RWPE2 (cell line): ENCODE measurements at regions not wholly inside any gene's neighbourhood (a gene's known extent, or its start where the extent isn't known, plus 50 kb on each side); places are given as distances from the start of the nearest gene placed in this dataset.

Experiments used
- ATAC-seq: fragments of 200-7000 bp; cut with Tn5 transposase; 3 replicates; pipeline ENCODE4 v1.9.1; 2021; ENCODE audit warnings: low read depth
- DNase-seq: peaks from one replicate; pipeline ENCODE4 v3.0.0-alpha.2; 2020; ENCODE audit warnings: low spot score
- H3K27ac ChIP-seq: fragments of 450-650 bp; 2 replicates; pipeline ENCODE4 v1.5.1; 2017; ENCODE audit warnings: mild to moderate bottlenecking; ENCODE audit not compliant: poor library complexity, severe bottlenecking
- H3K27me3 ChIP-seq: fragments of 250-450 bp; sonication (Bioruptor Pico); 2 replicates; pipeline ENCODE4 v1.5.1; 2021; ENCODE audit warnings: mild to moderate bottlenecking, moderate library complexity; ENCODE audit not compliant: insufficient read depth, poor library complexity, severe bottlenecking
- H3K36me3 ChIP-seq: fragments of 250-450 bp; sonication (Bioruptor Pico); 2 replicates; pipeline ENCODE4 v1.5.1; 2020; ENCODE audit warnings: low read depth, mild to moderate bottlenecking, moderate library complexity
- H3K4me1 ChIP-seq: fragments of 250-450 bp; sonication (Bioruptor Pico); 2 replicates; pipeline ENCODE4 v1.5.1; 2021; ENCODE audit warnings: mild to moderate bottlenecking, moderate library complexity; ENCODE audit not compliant: insufficient read depth, poor library complexity, severe bottlenecking
- H3K4me3 ChIP-seq: fragments of 250-450 bp; sonication (Bioruptor Pico); 2 replicates; pipeline ENCODE4 v1.5.1; 2021; ENCODE audit warnings: mild to moderate bottlenecking, moderate library complexity; ENCODE audit not compliant: severe bottlenecking
- H3K9me3 ChIP-seq: fragments of 250-450 bp; sonication (Bioruptor Pico); 2 replicates; pipeline ENCODE4 v1.5.1; 2021; ENCODE audit warnings: mild to moderate bottlenecking, moderate library complexity; ENCODE audit not compliant: severe bottlenecking
- CTCF ChIP-seq: fragments of 450-650 bp; IDR thresholded peaks from one replicate; pipeline ENCODE4 v1.5.1; 2017; ENCODE audit warnings: mild to moderate bottlenecking, moderate library complexity; ENCODE audit not compliant: poor library complexity, severe bottlenecking

DNA sequence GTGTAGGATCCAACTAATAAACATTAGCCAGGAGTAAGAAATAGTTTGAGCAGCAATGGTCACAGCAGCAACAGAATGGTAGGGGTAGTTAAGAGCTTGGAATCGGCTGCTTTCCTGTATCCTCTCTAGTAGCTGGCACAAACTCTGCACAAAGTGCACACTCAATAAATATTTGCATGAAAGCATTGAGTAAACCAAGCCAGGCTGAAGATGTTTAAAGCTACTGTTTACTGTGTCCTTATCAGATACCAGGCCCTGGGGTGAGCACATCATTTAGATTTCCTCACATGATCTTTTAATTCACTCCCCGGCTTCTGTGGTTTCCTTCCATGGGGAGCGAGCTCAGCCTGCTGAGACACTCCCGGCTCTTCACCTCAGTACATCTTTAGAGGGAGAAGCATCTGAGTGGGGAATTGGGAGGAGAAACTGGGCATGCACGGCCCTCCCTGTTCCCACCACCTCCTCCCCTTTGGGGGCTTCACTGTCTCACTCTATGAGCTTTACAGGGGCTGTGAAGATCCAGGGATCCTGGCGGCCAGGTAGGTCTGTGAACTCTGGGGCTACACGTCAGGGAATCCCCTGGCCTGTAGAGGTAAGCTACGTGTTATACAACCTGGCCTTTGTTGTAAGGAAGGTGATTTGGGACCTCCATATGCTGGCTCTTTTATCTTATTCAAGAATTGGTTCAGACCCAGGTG is 107.2 kb upstream of the VASH1 start:
- DNase-seq = no peak
- H3K9me3 ChIP-seq = peaks cover 12% of the 10 kb centered on the region
- no peak for ATAC-seq
- TF ChIP-seq CTCF = no peak
- no peak overlapping the region for H3K27ac ChIP-seq
- H3K4me1 ChIP-seq = no peaks in the 10 kb centered on the region
- H3K36me3 ChIP-seq = no peaks in the 10 kb centered on the region
- H3K27me3 ChIP-seq = no peaks in the 10 kb centered on the region
- H3K4me3 ChIP-seq = no peak overlapping the region

GRCh38 chr14:76654573-76655108 is 106.6 kb upstream of the VASH1 start:
- peak; percentile 82 for ATAC-seq
- DNase-seq = no peak
- H3K36me3 ChIP-seq = no peaks in the 10 kb centered on the region
- H3K27me3 ChIP-seq = no peaks in the 10 kb centered on the region
- no peak overlapping the region for H3K27ac ChIP-seq
- H3K4me1 ChIP-seq = no peaks in the 10 kb centered on the region
- peaks cover 14% of the 10 kb centered on the region for H3K9me3 ChIP-seq
- no peak for TF ChIP-seq CTCF
- H3K4me3 ChIP-seq = no peak overlapping the region

DNA sequence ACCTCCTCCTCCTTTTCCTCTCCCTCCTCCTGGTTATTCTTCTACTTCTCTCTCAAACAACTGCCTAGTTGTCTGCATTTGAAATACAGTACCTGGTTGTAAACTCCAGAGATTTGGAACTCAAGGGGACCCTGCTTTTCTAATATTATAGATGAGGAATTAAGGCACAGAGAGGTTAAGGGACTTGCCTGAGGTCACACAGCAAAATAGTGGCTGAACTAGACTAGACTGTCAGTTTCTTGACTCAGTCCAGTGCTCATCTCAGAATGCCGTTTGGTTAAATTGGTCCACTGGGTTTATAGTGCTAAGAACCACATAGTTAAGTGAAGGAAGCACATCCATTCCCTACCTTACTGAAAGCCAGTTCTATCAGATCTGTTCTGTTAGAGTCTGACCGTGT is 105.9 kb upstream of the VASH1 start:
- DNase-seq (no peak), ATAC-seq (no peak)
- H3K27me3 ChIP-seq = no peaks in the 10 kb centered on the region
- H3K36me3 ChIP-seq = no peaks in the 10 kb centered on the region
- H3K27ac ChIP-seq = no peak overlapping the region
- H3K9me3 ChIP-seq = peaks cover 14% of the 10 kb centered on the region
- no peak for TF ChIP-seq CTCF
- H3K4me3 ChIP-seq = no peak overlapping the region
- H3K4me1 ChIP-seq = no peaks in the 10 kb centered on the region

- no peak for TF ChIP-seq CTCF
- Histone ChIP-seq H3K36me3 (no peaks in the 10 kb centered on the region), H3K9me3 (peaks cover 14% of the 10 kb centered on the region), H3K4me1 (no peaks in the 10 kb centered on the region), H3K27ac (no peak overlapping the region), H3K4me3 (no peak overlapping the region), H3K27me3 (no peaks in the 10 kb centered on the region)
- ATAC-seq (no peak), DNase-seq (no peak)
These were observed 104.7 kb upstream of the VASH1 start for GRCh38 chr14:76656592-76656991.

- Histone ChIP-seq H3K27ac (no peak overlapping the region), H3K4me3 (no peak overlapping the region)
- no peak for ATAC-seq
These were observed 103.9 kb upstream of the VASH1 start for GRCh38 chr14:76657404-76657803.

More at GRCh38 chr14:76657404-76657803, 103.9 kb upstream of the VASH1 start:
- DNase-seq = no peak
- Histone ChIP-seq H3K9me3 (peaks cover 14% of the 10 kb centered on the region), H3K36me3 (no peaks in the 10 kb centered on the region), H3K4me1 (no peaks in the 10 kb centered on the region), H3K27me3 (no peaks in the 10 kb centered on the region)
- TF ChIP-seq CTCF = no peak
